HG03097 (cell line): ENCODE measurements at regions not wholly inside any gene's neighbourhood (a gene's known extent, or its start where the extent isn't known, plus 50 kb on each side); places are given as distances from the start of the nearest gene placed in this dataset.

Source experiments
- ATAC-seq: cut with Tn5 transposase; IDR thresholded peaks from one replicate; pipeline ENCODE4 v1.9.1; 2021; ENCODE audit not compliant: unreplicated experiment, low FRiP score

- ATAC-seq, result no peak
Measured at GRCh38 chr1:234975941-234976860, 152.4 kb downstream of the TOMM20 start.

GRCh38 chr1:234975122-234975940, 153.3 kb downstream of the TOMM20 start:
- no peak for ATAC-seq

GRCh38 chr1:234973426-234974250, 155.0 kb downstream of the TOMM20 start:
- no peak for ATAC-seq

GRCh38 chr1:234972411-234973191, 156.0 kb downstream of the TOMM20 start:
- no peak for ATAC-seq

GRCh38 chr1:234971586-234972297, 156.9 kb downstream of the TOMM20 start:
- peak; percentile 42 for ATAC-seq

GRCh38 chr1:234970731-234971476, 157.7 kb downstream of the TOMM20 start:
- peak; percentile 29 for ATAC-seq

- ATAC-seq, result no peak
Measured at GRCh38 chr1:234970401-234970730, 158.3 kb downstream of the TOMM20 start.

GRCh38 chr1:234969581-234970400, 158.8 kb downstream of the TOMM20 start:
- no peak for ATAC-seq

GRCh38 chr1:234969011-234969441, 159.6 kb downstream of the TOMM20 start:
- no peak for ATAC-seq

- ATAC-seq, result no peak
Measured at GRCh38 chr1:234968451-234968850, 160.2 kb downstream of the TOMM20 start.

GRCh38 chr1:234967121-234967520, 161.5 kb downstream of the TOMM20 start:
- ATAC-seq, result no peak

GRCh38 chr1:234965111-234965510, 163.5 kb downstream of the TOMM20 start:
- ATAC-seq, result no peak

GRCh38 chr1:234963904-234964702, 164.5 kb downstream of the TOMM20 start:
- no peak for ATAC-seq

- ATAC-seq, result peak; percentile 79
Measured at GRCh38 chr1:234963180-234963903, 165.3 kb downstream of the TOMM20 start.

- ATAC-seq, result peak; percentile 36
Measured at GRCh38 chr1:234962340-234962989, 166.2 kb downstream of the TOMM20 start.
